ENCODE measurements at regions not wholly inside any gene's neighbourhood (a gene's known extent, or its start where the extent isn't known, plus 50 kb on each side); places are given as distances from the start of the nearest gene placed in this dataset.
"Not testable (repeated sequence)": the region's sequence is repeated elsewhere in the genome, so short reads cannot be mapped to it uniquely, and the experiment has no call there.

- DNase-seq (ENCODE audit: low read depth), result peak; percentile 53
- no peak for TF ChIP-seq CTCF (IDR thresholded peaks at IDR 0.05; ENCODE audit: insufficient read depth, low read length, poor library complexity, severe bottlenecking)
- no peak overlapping the region for H3K4me3 ChIP-seq (ENCODE audit: low read depth, low read length)
- H3K36me3 ChIP-seq (ENCODE audit: control insufficient read depth, insufficient read depth, low read length), result no peaks in the 10 kb centered on the region
- no peaks in the 10 kb centered on the region for H3K27me3 ChIP-seq (ENCODE audit: control insufficient read depth, insufficient read depth, low read length)
Measured at GRCh38 chr12:67716817-67717216, 68.3 kb downstream of the DYRK2 start.

- DNase-seq (ENCODE audit: low read depth); H3K36me3 ChIP-seq (ENCODE audit: control insufficient read depth, insufficient read depth, low read length); H3K27me3 ChIP-seq (ENCODE audit: control insufficient read depth, insufficient read depth, low read length); H3K4me3 ChIP-seq (ENCODE audit: low read depth, low read length): not testable (repeated sequence)
Measured at GRCh38 chr12:67719303-67719702, 70.8 kb downstream of the DYRK2 start.

GRCh38 chr12:67720351-67720856 is 71.9 kb downstream of the DYRK2 start:
- Histone ChIP-seq H3K4me3 (ENCODE audit: low read depth, low read length) (no peak overlapping the region), H3K27me3 (ENCODE audit: control insufficient read depth, insufficient read depth, low read length) (no peaks in the 10 kb centered on the region), H3K36me3 (ENCODE audit: control insufficient read depth, insufficient read depth, low read length) (no peaks in the 10 kb centered on the region)
- TF ChIP-seq CTCF (IDR thresholded peaks at IDR 0.05; ENCODE audit: insufficient read depth, low read length, poor library complexity, severe bottlenecking), result no peak
- DNase-seq (ENCODE audit: low read depth), result no peak

GRCh38 chr12:67721248-67721647 is 72.7 kb downstream of the DYRK2 start:
- no peaks in the 10 kb centered on the region for H3K27me3 ChIP-seq (ENCODE audit: control insufficient read depth, insufficient read depth, low read length)
- H3K36me3 ChIP-seq (ENCODE audit: control insufficient read depth, insufficient read depth, low read length), result no peaks in the 10 kb centered on the region
- no peak overlapping the region for H3K4me3 ChIP-seq (ENCODE audit: low read depth, low read length)
- no peak for TF ChIP-seq CTCF (IDR thresholded peaks at IDR 0.05; ENCODE audit: insufficient read depth, low read length, poor library complexity, severe bottlenecking)
- no peak for DNase-seq (ENCODE audit: low read depth)

- H3K4me3 ChIP-seq (ENCODE audit: low read depth, low read length), result no peak overlapping the region
- H3K36me3 ChIP-seq (ENCODE audit: control insufficient read depth, insufficient read depth, low read length), result no peaks in the 10 kb centered on the region
- DNase-seq (ENCODE audit: low read depth), result no peak
- no peak for TF ChIP-seq CTCF (IDR thresholded peaks at IDR 0.05; ENCODE audit: insufficient read depth, low read length, poor library complexity, severe bottlenecking)
- H3K27me3 ChIP-seq (ENCODE audit: control insufficient read depth, insufficient read depth, low read length), result no peaks in the 10 kb centered on the region
Measured at GRCh38 chr12:67722296-67722695, 73.8 kb downstream of the DYRK2 start.

- no peak for DNase-seq (ENCODE audit: low read depth)
- Histone ChIP-seq H3K27me3 (ENCODE audit: control insufficient read depth, insufficient read depth, low read length) (no peaks in the 10 kb centered on the region), H3K36me3 (ENCODE audit: control insufficient read depth, insufficient read depth, low read length) (no peaks in the 10 kb centered on the region), H3K4me3 (ENCODE audit: low read depth, low read length) (no peak overlapping the region)
- TF ChIP-seq CTCF (IDR thresholded peaks at IDR 0.05; ENCODE audit: insufficient read depth, low read length, poor library complexity, severe bottlenecking), result no peak
Measured at GRCh38 chr12:67726868-67727267, 78.3 kb downstream of the DYRK2 start.
